GM19455 (cell line): ENCODE measurements at regions not wholly inside any gene's neighbourhood (a gene's known extent, or its start where the extent isn't known, plus 50 kb on each side); places are given as distances from the start of the nearest gene placed in this dataset.
"Not testable (repeated sequence)": the region's sequence is repeated elsewhere in the genome, so short reads cannot be mapped to it uniquely, and the experiment has no call there.

ENCODE experiments used
- ATAC-seq: cut with Tn5 transposase; IDR thresholded peaks from one replicate; pipeline ENCODE4 v1.9.1; 2021; ENCODE audit not compliant: unreplicated experiment

DNA sequence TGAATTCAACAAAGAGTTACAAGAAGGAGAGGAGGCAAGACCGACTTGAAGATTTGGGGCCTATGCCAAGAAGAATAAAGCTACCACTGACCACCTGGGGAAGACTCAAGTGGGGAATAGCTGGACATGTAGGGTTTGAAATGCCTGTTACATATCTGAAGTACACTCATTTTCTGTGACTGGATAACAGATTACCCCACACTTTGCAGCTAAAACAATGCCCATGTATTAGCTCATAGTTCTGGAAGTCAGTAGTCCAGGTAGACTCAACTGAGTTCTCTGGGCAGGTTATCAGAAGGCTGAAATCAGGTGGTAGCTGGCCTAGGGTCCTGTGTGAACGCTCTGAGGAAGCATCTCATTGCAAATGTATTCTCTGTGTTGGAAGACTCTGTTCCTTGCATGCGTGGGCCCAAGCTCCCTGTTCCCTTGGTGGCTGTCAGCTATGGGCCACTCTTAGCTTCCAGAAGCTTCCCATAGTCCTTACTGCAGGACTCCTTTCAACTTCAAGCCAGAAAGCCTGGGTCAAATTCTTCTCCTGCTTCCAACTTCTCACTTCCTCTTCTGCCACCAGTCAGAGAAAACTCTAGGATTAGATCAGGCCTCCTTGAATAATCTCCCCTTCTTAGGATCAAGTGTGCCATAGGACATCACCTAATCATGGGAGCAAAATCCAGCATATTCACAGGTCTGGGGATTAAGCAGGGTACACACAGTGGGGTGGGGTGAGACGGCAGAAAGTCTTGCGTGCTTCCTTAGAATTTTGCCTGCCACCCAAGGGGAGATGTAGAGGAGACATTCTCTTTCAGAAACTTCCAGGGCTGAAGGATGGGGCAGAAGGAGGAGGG lies 187.8 kb downstream of the SHQ1 start:
- ATAC-seq: no peak

GRCh38 chr3:72659596-72659995 lies 188.6 kb downstream of the SHQ1 start:
- no peak for ATAC-seq

DNA sequence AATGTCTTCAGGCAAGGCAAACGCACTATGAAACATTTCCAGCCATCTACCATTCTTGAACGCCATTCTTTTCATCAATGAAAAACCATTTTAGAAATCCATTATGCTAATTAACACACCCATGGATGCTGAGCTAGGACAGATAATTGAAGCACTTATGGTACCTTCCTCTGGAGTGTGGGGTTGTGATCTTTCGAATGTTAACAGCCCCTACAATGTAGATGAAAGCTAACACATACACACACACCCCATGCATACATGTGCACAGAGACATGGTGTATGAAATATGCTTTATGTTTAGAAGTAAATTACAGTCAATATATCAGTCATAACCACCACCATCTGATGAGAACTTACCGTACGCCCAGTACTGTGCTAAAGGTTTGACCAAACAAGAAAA lies 189.1 kb downstream of the SHQ1 start:
- no peak for ATAC-seq

DNA sequence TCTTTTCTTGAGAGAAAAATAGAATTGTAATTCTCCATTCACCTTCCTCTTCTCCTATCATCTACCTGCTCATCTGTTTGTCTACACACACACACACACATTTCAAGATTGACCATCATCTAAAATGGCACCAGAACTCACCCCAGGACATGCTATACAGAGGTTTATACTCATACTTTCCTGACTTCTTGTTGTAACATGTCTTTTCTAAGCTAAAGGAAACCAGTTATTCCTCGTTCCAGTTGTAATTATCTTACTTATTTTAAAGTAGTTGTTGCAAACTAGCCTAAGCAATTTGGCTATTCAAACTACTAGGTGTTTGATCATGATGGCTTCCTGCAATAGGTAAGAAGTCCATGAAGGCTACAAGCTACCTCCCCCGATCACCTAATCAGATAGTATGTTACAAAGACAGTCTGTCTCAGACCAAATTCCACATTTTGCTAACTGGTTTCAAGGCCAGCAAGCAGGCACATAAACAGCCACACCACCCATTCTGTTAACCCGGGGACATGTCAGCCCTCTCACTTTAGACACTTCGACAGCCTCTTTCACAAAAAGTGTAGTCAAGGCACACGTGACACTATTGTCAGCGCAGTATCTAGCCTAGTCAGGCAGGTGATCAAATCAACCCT lies 189.7 kb downstream of the SHQ1 start:
- ATAC-seq: no peak

DNA sequence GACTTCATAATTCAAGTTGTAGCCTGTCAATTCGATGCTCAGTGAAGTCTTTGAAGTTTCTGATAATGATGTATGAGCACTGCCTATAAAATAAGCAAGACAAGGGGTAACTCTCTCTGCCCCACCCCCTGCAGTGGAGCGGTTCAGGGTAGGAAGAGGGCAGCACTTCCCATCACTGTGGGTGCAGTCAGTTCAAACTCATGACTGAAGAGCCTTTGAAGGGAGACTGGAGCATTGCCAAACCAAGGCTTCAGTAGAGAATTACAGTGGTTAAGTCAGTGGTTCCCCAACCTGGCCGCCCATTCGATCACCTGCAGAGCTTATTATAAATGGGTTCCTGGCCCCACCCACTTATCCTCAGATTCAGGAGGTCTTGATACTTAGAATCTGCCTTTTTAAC lies 190.6 kb downstream of the SHQ1 start:
- no peak for ATAC-seq

DNA sequence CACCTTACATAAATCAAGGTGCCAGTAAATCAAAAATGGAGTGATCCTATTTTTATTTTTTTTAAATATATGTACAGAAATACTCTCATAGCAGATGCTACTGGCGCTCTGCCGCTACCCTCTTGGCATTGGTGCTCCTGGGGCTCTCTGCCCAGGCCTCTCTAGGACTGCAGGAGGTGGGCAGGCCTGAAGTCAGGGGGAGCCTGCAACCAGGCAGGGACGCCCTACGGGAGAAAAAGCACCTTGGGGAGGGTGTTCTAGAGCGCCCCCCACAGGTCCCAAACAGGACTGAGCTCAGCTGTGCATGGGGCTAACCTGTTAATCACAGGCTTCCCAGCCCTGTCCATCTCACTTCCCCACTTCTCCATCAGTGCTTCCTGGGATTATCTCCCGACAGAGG lies 192.5 kb downstream of the SHQ1 start:
- no peak for ATAC-seq

DNA sequence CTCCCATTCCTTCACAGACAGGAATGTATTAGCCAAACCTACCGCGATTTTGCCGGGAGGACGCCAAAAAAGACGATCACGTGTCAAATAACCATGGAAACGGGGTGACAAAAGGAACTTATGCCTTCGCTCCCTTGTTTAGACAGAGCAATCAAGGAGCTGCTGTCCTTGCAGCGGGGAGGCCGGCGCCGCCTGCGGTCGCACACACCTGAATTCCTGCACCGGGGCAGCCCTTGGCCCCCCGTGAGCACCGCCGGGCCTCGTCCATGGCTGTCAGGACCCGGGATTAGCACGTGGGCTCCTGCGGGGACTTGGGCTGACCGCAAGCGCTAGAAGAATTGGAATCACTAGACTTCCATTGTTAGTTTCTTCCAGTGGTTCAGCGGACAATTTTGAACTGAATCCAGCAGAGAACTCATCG lies 193.1 kb downstream of the SHQ1 start:
- ATAC-seq: no peak

DNA sequence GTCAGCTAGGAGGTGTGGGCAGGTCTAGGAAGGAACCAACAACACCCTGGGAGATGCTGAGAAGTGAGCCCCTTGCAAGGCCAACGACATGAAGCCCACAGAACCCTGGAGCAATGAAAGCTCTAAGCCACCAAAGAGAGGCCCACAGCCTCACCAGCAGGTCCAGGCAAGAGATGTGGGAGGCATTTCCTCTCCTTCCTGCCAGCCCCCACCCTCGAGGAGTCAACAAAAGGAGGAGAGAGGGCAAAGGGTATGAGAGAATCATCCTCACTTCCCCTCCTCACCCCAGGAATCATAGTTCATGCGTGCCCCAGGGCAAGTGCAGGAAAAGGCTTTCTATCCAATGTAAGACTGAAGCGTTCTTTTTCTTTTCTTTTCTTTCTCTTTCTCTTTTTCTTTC lies 195.8 kb downstream of the SHQ1 start:
- ATAC-seq: no peak

DNA sequence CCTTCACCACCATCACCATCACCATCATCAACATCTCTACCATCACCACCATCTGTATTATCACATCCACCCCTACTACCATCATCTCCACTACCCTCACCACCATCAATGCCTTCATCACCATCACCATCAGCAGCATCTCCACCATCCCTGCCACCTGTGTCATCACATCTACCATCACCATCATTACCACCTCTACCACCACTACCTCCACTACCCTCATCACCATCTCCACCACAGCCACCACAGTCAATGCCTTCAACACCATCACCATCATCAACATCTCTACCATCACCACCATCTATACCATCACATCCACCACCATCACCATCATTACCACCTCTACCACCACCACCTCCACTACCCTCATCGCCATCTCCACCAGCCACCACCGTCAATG lies 196.7 kb downstream of the SHQ1 start:
- no peak for ATAC-seq

DNA sequence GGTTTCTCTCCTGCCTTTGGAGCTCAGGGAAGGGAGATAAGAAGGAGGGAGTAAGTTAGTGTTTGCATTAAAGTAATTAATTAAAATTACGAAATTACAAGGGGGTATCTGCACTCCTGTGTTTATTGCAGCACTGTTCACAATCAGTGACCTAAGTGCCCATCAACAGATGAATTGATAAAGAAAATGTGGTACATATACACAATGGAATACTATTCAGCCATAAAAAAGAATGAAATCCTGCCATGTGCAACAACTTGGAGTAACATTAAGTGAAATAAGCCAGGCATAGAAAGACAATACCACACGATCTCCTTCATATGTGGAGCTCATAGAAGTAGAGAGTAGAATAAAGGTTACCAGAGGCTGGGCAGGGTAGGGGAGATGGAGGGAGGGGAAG lies 202.0 kb downstream of the SHQ1 start:
- no peak for ATAC-seq

DNA sequence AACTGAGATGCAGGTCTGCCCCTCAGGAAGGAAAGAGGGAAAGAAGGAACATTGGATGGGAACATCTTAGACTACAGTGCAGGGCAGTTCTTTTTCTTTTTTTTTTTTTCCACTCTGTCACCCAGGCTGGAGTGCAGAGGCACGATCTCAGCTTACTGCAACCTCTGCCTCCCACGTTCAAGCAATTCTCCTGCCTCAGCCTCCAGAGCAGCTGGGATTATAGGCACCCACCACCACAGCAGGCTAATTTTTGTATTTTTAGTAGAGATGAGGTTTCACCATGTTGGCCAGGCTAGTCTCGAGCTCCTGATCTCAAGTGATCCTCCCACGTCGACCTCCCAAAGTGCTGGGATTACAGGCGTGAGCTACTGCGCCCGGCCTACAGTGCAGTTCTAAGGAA lies 204.6 kb downstream of the SHQ1 start:
- ATAC-seq: not testable (repeated sequence)

- no peak for ATAC-seq
Observed at GRCh38 chr3:72641684-72642083, 206.6 kb downstream of the SHQ1 start.

GRCh38 chr3:72641072-72641471 lies 207.2 kb downstream of the SHQ1 start:
- ATAC-seq: no peak

GRCh38 chr3:72636969-72637597 lies 211.2 kb downstream of the SHQ1 start:
- ATAC-seq: no peak

- no peak for ATAC-seq
Observed at GRCh38 chr3:72635551-72635950, 212.7 kb downstream of the SHQ1 start.

- ATAC-seq: no peak
Observed at GRCh38 chr3:72634128-72634527, 214.1 kb downstream of the SHQ1 start.

DNA sequence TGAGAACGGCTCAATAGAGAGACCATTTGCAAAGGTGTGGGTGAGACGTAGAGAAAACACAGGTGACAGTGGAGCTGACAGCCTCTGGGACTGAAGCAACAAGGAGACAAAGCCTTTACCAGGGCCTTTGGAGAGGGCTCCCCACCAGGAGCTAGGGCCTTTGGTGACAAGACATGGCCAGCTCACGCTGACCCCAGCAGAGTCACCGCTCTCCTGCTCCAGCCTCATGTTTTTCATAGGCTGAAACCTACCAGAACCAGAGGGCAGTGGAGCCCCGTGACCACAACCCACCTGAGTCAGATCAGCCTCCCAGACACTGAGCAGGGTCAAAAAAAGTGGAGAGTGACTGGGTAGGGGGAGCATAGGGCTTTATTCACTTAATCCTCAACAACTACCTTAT lies 214.7 kb downstream of the SHQ1 start:
- ATAC-seq: no peak

DNA sequence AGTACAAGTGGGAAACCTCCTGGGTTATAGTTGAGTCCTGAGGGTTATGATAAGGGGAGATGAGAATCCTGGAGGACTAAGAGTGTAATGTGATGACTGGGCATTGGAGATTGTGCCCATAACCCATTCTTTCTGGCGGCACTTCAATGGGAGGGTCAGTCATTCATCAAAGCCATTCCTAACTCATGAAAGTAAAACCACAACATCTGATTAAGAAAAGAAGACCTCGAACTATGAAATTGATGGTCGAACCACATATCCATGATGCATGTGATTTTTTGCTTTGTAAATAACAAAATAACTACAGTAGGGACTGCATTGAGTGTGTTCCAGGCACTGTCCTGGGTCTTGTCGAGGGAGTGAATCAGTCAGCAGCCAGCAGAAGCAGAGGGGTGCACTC lies 215.1 kb downstream of the SHQ1 start:
- no peak for ATAC-seq

DNA sequence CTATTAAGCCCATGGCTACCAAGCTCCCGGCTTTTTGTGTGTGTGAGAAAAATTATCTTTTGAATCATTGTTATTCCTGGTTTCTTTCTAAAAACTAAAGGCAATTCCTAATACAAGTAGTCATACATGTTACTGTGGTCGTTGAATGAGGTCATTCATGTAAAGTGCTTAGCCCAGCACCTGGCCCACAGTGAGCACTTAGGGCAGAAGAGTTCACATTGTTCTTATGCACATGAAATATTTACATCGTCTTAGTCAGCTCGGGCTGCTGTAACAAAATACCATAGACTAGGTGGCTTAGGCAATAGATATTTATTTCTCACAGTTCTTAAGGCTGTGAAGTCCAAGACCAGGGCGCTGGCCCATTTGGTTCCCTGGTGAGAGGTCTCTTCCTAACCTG lies 216.1 kb downstream of the SHQ1 start:
- no peak for ATAC-seq

DNA sequence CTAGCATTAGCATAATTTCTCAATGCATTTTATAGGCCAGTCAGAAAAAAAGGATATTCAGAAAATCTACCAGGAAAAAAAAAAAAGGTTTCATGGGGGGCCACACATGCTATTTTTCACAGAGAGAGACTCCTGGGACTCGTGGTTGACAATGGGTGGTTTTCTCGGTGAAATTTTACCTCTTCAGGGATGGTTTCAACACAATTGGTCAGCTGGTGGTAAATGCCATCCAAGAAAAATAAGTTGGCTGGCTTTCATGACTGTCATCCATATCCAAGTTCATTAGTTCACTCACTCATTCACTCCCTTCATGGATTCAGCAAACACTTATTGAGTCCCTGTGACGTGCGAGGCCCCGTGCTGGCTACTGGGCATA lies 217.3 kb downstream of the SHQ1 start:
- ATAC-seq: no peak

GRCh38 chr3:72630327-72630968 lies 217.8 kb downstream of the SHQ1 start:
- ATAC-seq: no peak

GRCh38 chr3:72629191-72629631 lies 219.0 kb downstream of the SHQ1 start:
- ATAC-seq: no peak
